Retina (tissue), 1 donor: ENCODE measurements at regions not wholly inside any gene's neighbourhood (a gene's known extent, or its start where the extent isn't known, plus 50 kb on each side); places are given as distances from the start of the nearest gene placed in this dataset.

ENCODE experiments used
- DNase-seq: peaks from one replicate; pipeline ENCODE4 v3.0.0-alpha.2; 2016

DNA sequence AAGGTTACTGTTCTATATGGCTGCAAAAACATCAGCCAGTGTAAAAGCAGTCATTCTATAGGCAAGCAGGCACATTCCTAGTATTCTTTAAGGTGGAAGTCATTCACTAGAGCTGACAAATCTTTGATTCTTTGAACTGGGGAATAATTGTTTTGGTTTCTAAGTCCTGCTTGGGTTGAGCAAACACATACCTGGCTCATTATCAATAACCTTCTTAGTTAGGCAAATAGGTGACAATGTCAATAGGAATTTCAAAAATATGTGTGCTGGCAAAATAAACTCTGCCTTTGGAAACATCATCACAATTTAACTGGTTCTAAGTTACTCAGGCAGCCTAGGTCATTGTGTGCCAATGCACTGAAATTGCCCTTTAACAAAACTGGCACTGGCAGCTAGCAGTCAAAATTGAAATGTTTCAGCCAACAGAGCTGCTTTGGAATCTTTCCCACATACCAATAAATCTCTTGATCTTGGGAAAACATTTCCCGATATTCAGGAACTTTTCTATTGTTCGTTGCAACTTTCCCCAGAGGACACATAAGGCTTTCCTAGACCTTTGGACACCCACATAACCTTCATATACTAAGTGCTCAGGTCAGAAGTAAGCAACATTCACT, 402.0 kb upstream of the MMADHC start:
- DNase-seq, result no peak

GRCh38 chr2:149988361-149988760, 400.8 kb upstream of the MMADHC start:
- DNase-seq, result no peak

DNA sequence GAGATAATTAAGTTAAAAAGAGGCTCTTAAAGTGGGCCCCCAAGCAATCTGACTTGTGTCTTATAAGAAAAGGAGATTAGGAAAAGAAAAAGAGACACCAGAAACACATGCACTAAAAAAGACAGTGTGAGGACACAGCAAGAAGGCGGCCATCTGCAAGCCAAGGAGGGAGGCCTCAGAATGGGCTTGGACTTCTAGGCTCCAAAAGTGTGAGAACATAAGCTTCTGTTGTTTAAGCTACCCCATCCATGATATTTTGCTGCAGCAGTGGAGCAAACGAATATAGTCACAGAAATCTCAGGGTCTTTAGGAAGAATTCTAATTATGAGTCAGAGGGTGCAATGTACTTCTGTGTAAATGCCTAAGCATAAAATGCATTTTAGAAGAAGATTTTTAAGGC, 399.3 kb upstream of the MMADHC start:
- DNase-seq, result no peak

GRCh38 chr2:149984311-149984710, 396.7 kb upstream of the MMADHC start:
- no peak for DNase-seq

DNA sequence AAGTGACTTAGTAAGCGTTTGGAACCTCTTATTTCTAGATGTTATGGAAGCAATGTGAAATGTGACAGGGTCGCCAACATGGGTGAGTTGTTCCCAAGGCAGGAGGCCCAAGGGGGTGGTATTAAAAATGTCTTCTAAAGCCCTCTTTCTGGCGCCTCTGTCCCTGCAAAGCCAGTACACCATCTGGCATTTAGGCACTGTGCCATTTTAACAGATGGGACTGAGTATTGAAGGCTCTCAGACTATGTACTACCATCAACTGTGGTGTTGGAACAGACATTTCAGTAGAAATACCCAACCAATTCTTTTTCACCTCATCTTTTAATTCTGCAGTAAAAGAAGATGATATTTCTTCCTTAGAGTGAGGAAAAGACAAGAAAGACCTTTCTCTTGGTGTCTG, 384.5 kb upstream of the MMADHC start:
- DNase-seq, result no peak

DNA sequence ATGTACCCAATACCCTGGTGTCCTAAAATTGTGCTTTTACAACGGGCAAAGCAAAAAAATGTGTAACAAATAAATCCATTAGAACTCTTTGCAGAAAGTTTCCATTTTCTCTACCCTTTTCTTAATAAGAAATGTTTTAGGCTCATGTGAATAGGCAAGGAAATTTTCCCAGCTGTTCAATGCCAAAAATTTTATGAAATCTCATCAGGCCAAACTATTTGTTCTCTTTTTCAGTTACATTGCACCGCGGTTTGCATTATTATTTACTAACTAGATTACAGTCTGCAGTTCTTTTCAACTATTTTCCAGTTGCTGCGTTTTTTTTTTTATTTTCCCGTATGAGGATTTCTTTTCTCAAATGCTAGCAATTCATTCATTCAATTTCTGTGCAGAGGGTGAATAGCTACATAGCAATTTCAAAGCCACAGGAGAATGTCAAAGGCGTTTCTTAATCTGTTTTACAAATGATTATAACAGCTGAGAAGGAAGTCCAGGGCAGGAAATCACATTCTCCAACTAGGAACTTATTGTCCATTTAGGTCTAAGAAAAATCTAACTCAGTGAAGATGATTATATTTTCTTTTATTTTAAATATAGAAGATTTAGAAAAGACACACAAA, 367.5 kb upstream of the MMADHC start:
- no peak for DNase-seq

DNA sequence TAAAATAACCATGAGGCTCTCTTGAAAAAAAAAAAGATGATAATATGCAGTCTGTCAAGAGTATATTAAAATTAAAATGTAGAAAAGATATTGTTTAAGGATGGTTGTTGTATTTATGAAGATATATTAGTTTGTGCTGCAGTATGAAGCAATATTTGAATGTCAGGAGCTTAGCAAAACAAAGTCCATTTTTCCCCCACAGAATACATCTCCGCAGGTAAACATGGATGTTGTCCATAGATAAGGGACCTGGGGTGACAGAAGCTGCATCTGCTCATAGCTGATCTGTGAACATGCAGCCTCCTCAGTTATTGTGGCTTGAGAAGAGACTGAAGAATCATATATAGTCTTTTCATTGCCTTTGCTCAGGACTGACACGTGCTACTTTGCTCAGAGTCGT, 366.1 kb upstream of the MMADHC start:
- DNase-seq, result no peak

DNA sequence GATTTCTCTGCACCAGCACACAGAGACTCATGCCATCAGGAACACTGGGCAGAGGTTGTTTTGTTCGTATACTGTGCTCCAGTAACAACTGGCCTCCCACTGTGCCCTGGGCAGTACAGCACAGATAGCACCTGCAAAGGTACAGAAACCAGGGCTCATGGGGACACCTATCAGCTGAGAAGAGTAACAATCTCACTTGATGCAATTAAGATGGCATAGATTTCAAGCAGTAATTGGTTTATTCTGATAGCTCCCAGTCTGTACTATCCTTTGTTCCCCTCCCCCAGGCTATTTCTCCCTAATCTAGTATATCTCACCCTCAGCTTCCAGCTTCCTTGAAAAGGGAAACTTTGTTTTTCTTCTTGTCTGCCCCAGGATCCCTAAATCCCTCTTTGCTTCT, 343.9 kb upstream of the MMADHC start:
- DNase-seq, result no peak

DNA sequence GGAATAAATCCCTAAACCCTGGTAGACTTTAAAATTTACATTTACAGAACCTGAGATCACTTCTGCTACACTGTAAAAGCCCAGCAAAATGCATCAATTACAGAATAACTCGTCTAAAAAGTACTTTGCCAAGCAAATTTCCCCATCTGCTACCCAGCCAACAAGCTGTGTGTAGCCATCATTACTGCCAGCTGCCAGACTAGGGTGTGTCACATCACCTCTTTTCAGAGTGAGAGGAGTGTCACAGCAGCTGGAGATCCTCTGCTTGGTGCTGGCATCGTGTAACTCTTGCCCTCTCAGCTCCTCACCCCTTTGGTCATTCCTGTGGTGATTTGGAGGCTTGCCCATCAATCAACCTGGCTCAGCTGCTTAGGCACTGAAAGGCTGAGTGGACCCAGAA, 340.4 kb upstream of the MMADHC start:
- DNase-seq, result no peak

GRCh38 chr2:149926149-149926548, 338.6 kb upstream of the MMADHC start:
- no peak for DNase-seq

DNA sequence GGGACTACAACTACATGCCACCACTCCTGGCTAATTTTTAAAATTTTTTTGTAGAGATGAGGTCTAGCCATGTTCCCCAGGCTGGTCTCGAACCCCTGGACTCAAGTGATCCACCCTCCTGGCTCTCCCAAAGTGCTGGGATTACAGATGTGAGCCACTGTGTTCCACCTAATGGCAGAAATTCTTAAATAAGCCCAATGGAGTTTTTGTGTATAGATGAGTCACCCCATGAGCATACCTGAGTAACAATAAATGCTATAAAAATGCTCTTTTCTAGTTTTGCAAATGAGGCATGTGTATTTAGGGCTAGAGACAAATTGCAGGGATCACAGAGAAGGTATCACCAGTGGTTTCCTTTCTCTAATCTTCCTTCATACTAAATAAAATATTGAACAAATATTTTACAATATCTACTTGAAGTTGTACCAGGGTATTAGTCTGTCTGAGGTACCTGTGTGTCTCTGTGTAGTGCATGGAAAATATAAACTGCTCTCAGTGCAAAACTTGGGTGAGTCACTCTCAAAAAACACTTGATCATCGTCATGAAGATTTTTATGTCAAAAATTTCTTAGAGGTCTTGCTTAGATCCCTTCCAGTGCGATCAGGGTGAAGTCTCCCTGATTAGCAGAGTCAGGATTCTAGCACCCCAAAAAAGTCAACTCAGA, 337.1 kb upstream of the MMADHC start:
- DNase-seq, result no peak

DNA sequence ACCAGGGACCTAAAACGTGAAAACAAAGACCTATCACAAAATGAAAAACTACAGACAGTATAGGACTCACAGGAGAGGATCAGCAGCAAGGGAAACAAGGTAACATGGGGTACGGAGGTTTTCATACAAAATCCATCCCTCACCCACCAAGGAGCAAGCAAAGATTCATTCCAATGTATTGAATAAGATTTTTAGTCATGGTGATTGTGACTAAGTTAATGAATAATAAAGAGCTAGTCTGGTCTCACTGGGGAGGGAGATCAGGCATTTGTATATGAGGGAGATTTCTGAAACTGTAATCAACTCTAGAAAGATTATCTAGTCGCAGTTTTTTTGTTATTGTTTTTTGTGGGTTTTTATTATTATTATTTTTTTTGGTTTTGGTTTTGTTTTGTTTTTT, 336.5 kb upstream of the MMADHC start:
- DNase-seq, result no peak

DNA sequence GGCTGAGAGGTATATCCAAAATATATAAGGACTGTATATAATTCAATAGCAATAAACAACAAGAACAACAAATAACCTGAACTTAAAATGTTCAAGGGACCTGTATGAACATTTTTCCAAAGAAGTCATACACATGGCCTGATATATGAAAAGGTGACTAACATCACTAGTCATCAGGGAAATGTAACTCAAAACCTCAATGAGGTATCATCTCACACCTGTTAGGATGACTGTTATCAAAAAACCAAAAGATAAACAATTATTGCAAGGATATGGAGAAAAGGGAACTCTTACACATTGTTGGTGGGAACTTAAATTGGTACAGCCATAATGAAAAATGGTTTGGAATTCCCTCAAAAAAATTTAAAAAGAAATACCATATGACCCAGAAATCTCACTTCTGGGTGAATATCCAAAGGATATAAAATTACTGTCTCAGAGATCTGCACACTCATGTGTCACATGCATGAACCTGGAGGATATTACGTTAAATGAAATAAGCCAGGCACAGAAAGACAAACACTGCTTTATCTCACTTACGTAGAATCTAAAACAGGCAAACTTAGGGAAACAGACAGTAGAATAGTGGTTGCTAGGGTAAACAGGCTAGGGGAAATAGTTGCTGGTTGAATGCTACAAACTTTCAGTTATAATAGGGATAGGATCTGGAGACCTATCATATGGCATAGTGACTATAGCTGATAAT, 334.5 kb upstream of the MMADHC start:
- no peak for DNase-seq

- no peak for DNase-seq
Observed at GRCh38 chr2:149920389-149920788, 332.8 kb upstream of the MMADHC start.

- DNase-seq, result no peak
Observed at GRCh38 chr2:149915151-149915550, 327.6 kb upstream of the MMADHC start.

DNA sequence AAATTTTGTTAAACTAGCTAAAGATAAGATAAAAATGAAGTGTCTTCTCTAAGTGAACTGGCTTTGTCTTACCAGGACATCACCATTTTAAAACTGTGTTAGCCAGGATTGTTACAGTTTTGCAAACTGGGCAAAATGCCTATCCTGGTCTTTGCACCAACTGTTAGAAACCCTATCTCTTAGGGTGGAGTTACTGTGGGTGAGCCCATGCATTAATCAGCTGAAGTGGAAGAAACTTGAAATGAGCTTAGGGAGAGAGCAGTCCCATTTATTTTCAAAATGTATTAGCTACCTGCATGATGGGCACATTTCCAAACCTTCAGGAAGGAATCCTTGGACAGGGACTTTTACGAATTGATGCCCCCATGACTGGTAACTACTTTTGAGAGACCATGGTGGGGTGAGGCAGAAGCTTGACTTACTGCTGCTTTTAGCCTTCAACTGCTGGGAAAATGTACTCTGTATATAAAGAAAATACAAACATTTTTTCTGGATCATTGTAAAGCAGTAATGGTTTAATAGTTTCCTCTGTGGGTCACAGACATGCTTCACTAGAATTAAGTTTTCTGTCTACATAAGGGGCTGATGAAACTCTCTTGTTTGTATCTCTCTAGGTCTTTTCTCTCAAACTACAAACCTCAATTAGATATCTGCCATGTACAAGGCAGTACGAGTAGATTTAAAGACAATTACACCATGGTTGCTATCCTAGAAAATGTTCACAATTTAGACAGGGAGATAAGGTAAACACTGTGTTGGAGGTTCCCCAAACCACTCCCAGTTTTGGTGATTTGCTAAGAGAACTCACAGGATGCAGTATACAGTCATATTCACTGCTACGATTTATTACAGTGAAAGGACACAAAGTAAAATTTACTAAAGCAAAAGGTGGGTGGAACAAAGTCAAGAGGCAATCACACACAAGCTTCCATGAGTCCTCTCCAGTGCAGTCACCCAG, 321.4 kb upstream of the MMADHC start:
- DNase-seq, result no peak

DNA sequence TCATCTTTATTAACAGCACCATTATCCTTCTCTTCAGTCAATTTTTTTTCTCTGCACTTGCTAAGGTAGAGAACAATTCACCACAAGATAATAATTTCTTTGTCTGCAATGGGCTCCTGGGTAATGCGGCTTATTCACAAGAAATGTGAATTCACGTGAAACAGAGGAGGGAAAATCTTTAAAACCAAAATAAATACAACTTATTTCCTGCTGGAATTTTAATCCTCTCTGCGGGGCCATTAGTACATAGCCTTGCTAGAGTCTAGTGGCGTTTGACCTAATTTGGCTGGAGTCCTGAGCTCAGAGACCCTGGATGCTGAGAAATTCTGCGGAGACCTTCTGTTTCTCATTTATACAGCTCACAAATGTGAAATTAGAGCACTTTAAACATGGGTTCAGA, 319.3 kb upstream of the MMADHC start:
- DNase-seq, result peak; percentile 34

DNA sequence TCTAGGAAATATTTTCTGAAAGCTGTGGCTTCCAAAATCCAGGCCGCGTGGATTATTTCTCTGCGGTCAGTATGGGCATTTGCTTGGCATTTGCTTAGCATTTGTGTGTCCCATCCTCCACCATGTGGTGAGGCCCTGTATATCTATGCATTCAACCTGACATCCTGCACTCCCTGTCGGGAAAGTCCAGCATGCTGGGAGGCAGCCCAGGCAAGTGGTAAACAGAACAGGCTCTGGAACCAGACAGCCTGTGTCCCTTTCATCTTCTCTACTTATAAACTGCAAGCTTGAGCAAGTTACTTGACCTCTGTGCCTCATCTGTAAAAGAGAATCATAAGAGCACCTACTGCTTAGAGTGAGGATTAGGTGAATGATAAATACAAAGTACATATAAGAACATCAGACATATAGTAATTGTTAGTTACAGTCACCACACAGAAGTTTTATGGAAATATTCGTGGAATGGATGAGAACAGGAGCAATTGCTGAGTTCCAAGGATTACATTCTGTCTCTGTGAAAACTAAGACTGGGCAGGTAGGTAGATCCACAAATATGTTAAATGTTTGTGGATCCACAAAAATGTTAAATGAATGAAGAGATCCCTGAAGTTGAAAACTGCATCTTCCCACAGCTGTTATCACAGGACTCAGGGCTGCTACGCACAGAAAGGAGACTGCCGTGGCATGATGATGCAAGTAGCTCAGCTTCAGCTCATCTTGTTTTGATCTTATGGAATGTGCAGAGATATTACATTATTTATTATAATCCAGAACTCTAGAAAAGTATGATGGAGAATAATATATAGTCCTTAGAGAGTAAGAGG, 317.0 kb upstream of the MMADHC start:
- DNase-seq, result no peak

DNA sequence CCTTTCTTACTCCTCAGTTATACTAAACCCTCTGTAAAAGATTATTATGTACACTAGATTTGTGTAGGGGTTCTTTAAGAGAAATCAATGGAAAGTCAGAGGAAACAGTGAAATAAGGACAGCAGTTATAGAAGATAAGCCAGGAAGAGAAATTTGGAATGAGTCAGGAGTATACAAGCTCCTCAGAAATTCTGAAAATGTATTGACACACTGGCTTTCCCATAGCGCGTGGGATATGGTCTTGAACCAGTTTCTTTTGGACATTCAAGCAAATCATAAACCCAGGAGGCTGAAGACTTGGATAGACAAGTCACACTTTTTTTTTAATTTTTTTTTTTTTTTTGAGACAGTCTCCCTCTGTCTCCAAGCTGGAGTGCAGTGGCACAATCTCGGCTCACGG, 316.1 kb upstream of the MMADHC start:
- no peak for DNase-seq

DNA sequence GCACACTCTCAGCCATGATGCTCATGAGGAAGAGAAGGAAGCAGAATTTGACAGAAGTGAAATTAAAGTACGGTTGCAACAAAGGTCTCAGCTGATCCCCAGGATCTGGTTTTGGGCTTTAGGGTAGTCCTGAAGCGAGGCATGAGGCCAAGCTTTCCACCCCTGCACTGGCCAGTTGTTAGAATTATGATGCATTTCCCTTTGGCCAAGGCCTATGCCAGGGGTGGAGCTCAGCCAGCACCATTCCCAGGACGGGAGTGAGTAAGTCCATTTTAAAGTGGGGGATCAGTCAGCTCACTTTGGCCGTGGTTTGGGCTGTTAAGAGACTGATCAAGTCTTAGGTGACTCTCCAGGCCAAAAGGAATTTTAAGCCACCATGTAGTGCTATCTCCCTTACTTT, 314.5 kb upstream of the MMADHC start:
- DNase-seq, result no peak

DNA sequence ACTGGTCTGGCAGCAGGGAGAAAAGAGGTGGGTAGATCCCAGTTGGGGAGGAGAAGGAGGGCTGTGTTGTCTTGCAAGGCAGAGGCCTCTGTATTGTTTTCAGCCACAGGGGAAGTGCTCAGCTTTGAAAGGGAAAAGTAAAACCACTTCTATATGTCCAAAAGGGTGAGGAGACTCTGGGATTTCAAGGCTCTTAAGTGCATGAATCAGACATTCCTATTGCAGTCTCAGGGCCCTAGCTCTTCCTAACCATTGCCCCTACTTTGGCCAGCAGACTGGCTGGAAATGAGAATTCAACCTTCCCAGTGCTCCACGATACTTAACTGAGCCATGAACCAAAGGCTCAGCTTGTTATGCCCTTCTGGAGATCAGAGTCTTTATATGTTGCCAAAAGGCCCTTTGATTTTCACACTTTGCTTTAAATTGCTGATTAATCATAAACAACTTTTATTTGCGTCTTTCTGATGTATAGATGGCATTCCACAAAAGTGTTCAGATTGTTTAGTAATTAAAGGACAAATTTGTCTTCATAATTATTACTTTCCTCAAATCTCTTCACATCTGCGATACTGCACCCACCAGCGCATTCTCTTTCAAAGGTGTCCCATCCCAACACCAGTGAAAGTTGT, 313.8 kb upstream of the MMADHC start:
- no peak for DNase-seq
